B cell (primary cell): ENCODE measurements at regions not wholly inside any gene's neighbourhood (a gene's known extent, or its start where the extent isn't known, plus 50 kb on each side); places are given as distances from the start of the nearest gene placed in this dataset.

Experiments used
- CTCF ChIP-seq: fragments of 200-600 bp; IDR thresholded peaks from one replicate; pipeline ENCODE4 v1.8.0; 2022; ENCODE audit warnings: antibody characterized with exemption, mild to moderate bottlenecking
- EZH2 ChIP-seq: IDR thresholded peaks from 2 replicates; pipeline ENCODE4 v1.6.1; 2012; ENCODE audit warnings: borderline replicate concordance, low read depth, mild to moderate bottlenecking, moderate library complexity, low read length; ENCODE audit not compliant: insufficient read depth, poor library complexity, severe bottlenecking

GRCh38 chr4:32930700-32931099 is 2210.5 kb downstream of the PCDH7 start:
- no peak for TF ChIP-seq CTCF
- TF ChIP-seq EZH2 = no peak
